HepG2 (cell line): ENCODE measurements at regions not wholly inside any gene's neighbourhood (a gene's known extent, or its start where the extent isn't known, plus 50 kb on each side); places are given as distances from the start of the nearest gene placed in this dataset.
"Not testable (repeated sequence)": the region's sequence is repeated elsewhere in the genome, so short reads cannot be mapped to it uniquely, and the experiment has no call there.

Experiments used
- ATAC-seq: fragments of 200-7000 bp; cut with Tn5 transposase; 3 replicates; pipeline ENCODE4 v1.9.1; 2020; ENCODE audit warnings: mild to moderate bottlenecking, moderate library complexity
- BruUV-seq: library from RNA; stranded (reverse); fragments of 400-500 nt; replicated peaks from 2 replicates; lab custom pipeline; 2021; lab: Mats Ljungman, UMichigan
- CTCF ChIA-PET: fragments of 300-600 bp; formaldehyde crosslinking; extraction: SDS; loops from one replicate; lab custom pipeline; 2021; ENCODE audit warnings: low total read pairs, inconsistent platforms, low intra/inter-chr PET ratio; lab: Yijun Ruan, JAX
- POLR2A ChIA-PET: fragments of 350-600 bp; sonication (Branson Sonifier 250); formaldehyde crosslinking; loops from one replicate; lab custom pipeline; 2020; ENCODE audit warnings: antibody characterized with exemption, inconsistent platforms; lab: Yijun Ruan, JAX
- DNase-seq: peaks from one replicate; pipeline ENCODE4 v3.0.0-alpha.2; 2015; ENCODE audit warnings: low spot score
- FAIRE-seq: peaks from 3 replicates; lab custom pipeline; 2011; peaks lifted over from hg19 to GRCh38; lab: Jason Lieb, UNC
- H2AFZ ChIP-seq: one replicate; pipeline ENCODE4 v1.6.1; 2011; ENCODE audit warnings: low read length, inconsistent platforms
- H3K27ac ChIP-seq: fragments of 300-600 bp; 3 replicates; pipeline ENCODE4 v1.8.0; 2011; ENCODE audit warnings: mixed run types, mild to moderate bottlenecking, mixed read lengths, low read length, inconsistent platforms; ENCODE audit not compliant: insufficient read depth; ENCODE audit errors: extremely low read length
- H3K27me3 ChIP-seq, 2 experiments: fragments of 200-600 bp in 1 of 2; 2 replicates in 1 of 2; 3 replicates in 1 of 2; pipeline versions ENCODE4 v1.6.0 to v1.8.0; 2011; ENCODE audit warnings: low read length in 2 of 2, mild to moderate bottlenecking in 2 of 2, moderate library complexity in 2 of 2, inconsistent platforms in 1 of 2; ENCODE audit not compliant: insufficient read depth in 2 of 2, control insufficient read depth in 1 of 2
- H3K36me3 ChIP-seq, 2 experiments: fragments of 200-600 bp in 1 of 2; replicated peaks in 1 of 2; 2 replicates in 1 of 2; 3 replicates in 1 of 2; pipeline versions ENCODE4 v1.5.1 to v1.8.0; 2011; ENCODE audit warnings: low read length in 2 of 2, inconsistent platforms in 1 of 2; ENCODE audit not compliant: insufficient read depth in 2 of 2, control insufficient read depth in 1 of 2
- H3K4me1 ChIP-seq: 2 replicates; pipeline ENCODE4 v1.5.1; 2012; ENCODE audit warnings: low read length, inconsistent platforms; ENCODE audit not compliant: insufficient read depth
- H3K4me2 ChIP-seq: 2 replicates; pipeline ENCODE4 v1.6.0; 2011; ENCODE audit warnings: low read depth, low read length, inconsistent platforms
- H3K4me3 ChIP-seq, 3 experiments: fragments of 200-600 bp in 1 of 3; sonication (generic), shearing (Covaris generic) in 1 of 3; replicated peaks in 1 of 3; 2 replicates each; pipeline ENCODE4 v1.5.1; 2011 to 2016; ENCODE audit warnings: low read length in 3 of 3, inconsistent platforms in 2 of 3, low read depth in 2 of 3, mild to moderate bottlenecking in 2 of 3, control low read depth in 1 of 3, mixed read lengths in 1 of 3; ENCODE audit not compliant: insufficient read depth in 1 of 3
- H3K79me2 ChIP-seq: one replicate; pipeline ENCODE4 v1.6.1; 2011; ENCODE audit warnings: low read length, inconsistent platforms; ENCODE audit not compliant: insufficient read depth
- H3K9ac ChIP-seq: 2 replicates; pipeline ENCODE4 v1.6.0; 2011; ENCODE audit warnings: mild to moderate bottlenecking, low read depth, low read length, inconsistent platforms; ENCODE audit not compliant: insufficient read depth
- H3K9me3 ChIP-seq: 2 replicates; pipeline ENCODE4 v1.5.1; 2012; ENCODE audit warnings: mild to moderate bottlenecking, low read length
- H4K20me1 ChIP-seq: 2 replicates; pipeline ENCODE4 v1.6.0; 2011; ENCODE audit warnings: inconsistent platforms, mild to moderate bottlenecking, low read length, moderate library complexity; ENCODE audit not compliant: insufficient read depth
- AKNA ChIP-seq: sonication (generic); formaldehyde crosslinking; IDR thresholded peaks from 2 replicates; pipeline ENCODE4 v1.4.0; 2020; ENCODE audit warnings: missing genetic modification reagents, borderline replicate concordance
- PHF21A ChIP-seq: sonication (generic); formaldehyde crosslinking; IDR thresholded peaks from 2 replicates; pipeline ENCODE4 v1.5.0; 2020; ENCODE audit warnings: mild to moderate bottlenecking, missing genetic modification reagents
- ZNF687 ChIP-seq: sonication (generic); formaldehyde crosslinking; IDR thresholded peaks from 2 replicates; pipeline ENCODE4 v1.5.1; 2020; ENCODE audit warnings: mild to moderate bottlenecking, missing genetic modification reagents, moderate library complexity
- WGBS: methylation state at CpG from one replicate; pipeline ENCODE4 v1.1.6; 2017; ENCODE audit warnings: low lambda C conversion rate; 5-methylcytosine and 5-hydroxymethylcytosine counted together
- in situ Hi-C: cut with HindIII; loops from 2 replicates; pipeline ENCODE4 v1.10.0; 2017; ENCODE audit warnings: low pct_unique_long_range_greater_than_20kb; ENCODE audit not compliant: extremely low pct_ligation_motif_present
- intact Hi-C: fragments of 100-400 bp; cut with micrococcal nuclease; formaldehyde crosslinking; loops from one replicate; pipeline ENCODE4 v1.10.0; 2022; ENCODE audit not compliant: unreplicated experiment
- TF ChIP-seq, protein P1 (sequence below): sonication (generic); formaldehyde crosslinking; IDR thresholded peaks from 2 replicates; pipeline ENCODE4 v1.4.0; 2020; ENCODE audit warnings: missing genetic modification reagents

GRCh38 chr11:25272214-25272613 is 775.4 kb downstream of the LUZP2 start (continued):
- TF ChIP-seq AKNA (CRISPR knock-in tag) = no peak

DNA sequence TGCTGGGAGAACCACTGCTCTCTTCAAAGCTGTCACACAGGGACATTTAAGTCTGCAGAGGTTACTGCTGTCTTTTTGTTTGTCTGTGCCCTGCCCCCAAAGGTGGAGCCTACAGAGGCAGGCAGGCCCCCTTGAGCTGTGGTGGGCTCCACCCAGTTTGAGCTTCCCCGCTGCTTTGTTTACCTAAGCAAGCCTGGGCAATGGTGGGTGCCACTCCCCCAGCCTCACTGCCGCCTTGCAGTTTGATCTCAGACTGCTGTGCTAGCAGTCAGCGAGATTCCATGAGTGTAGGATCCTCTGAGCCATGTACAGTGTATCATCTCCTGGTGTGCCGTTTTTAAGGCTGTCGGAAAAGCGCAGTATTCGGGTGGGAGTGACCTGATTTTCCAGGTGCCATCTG is 784.0 kb downstream of the LUZP2 start:
- H3K9ac ChIP-seq, H3K9me3 ChIP-seq, POLR2A ChIA-PET, H3K4me1 ChIP-seq, H3K4me2 ChIP-seq, CTCF ChIA-PET, H2AFZ ChIP-seq, ATAC-seq, H3K27ac ChIP-seq, H3K79me2 ChIP-seq, H3K36me3 ChIP-seq, DNase-seq, H3K27me3 ChIP-seq, H4K20me1 ChIP-seq, in situ Hi-C loops, FAIRE-seq, H3K4me3 ChIP-seq, BruUV-seq, intact Hi-C loops: not testable (repeated sequence)
- 0% methylated on average over 2 of the region's 7 CpGs for WGBS

GRCh38 chr11:25293166-25293565 is 796.3 kb downstream of the LUZP2 start:
- H3K27me3 ChIP-seq = no peaks in the 10 kb centered on the region; a peak in 1 of 5 replicates
- no peak overlapping the region for H2AFZ ChIP-seq
- no peak for ATAC-seq
- FAIRE-seq = no peak
- H3K4me2 ChIP-seq = no peak overlapping the region
- H3K36me3 ChIP-seq = no peaks in the 10 kb centered on the region
- H4K20me1 ChIP-seq = no peaks in the 10 kb centered on the region
- 0 out of 2 replicates have a peak, but pooled peaks cover 4% of the 10 kb centered on the region for H3K9me3 ChIP-seq
- no TSS peak for BruUV-seq
- no peaks in the 10 kb centered on the region for H3K4me1 ChIP-seq
- ChIA-PET POLR2A (no interaction called here), CTCF (no interaction called here)
- intact Hi-C loops = no loop called here
- 2% methylated on average over 1 of the region's 1 CpG for WGBS
- no peak overlapping the region for H3K4me3 ChIP-seq
- no peak overlapping the region for H3K27ac ChIP-seq
- DNase-seq = no peak
- no peak overlapping the region for H3K9ac ChIP-seq
- no peaks in the 10 kb centered on the region for H3K79me2 ChIP-seq
- in situ Hi-C loops = no loop called here
- TF ChIP-seq, protein P1, sequence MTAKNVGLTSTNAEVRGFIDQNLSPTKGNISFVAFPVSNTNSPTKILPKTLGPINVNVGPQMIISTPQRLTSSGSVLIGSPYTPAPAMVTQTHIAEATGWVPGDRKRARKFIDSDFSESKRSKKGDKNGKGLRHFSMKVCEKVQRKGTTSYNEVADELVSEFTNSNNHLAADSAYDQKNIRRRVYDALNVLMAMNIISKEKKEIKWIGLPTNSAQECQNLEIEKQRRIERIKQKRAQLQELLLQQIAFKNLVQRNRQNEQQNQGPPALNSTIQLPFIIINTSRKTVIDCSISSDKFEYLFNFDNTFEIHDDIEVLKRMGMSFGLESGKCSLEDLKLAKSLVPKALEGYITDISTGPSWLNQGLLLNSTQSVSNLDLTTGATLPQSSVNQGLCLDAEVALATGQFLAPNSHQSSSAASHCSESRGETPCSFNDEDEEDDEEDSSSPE (CRISPR knock-in tag) = no peak
- no peak for TF ChIP-seq PHF21A (CRISPR knock-in tag)
- no peak for TF ChIP-seq ZNF687 (CRISPR knock-in tag)
